ENCODE measurements at regions not wholly inside any gene's neighbourhood (a gene's known extent, or its start where the extent isn't known, plus 50 kb on each side); places are given as distances from the start of the nearest gene placed in this dataset.

- TF ChIP-seq CHD7 (IDR thresholded peaks at IDR 0.05; ENCODE audit: insufficient replicate concordance, low read length) (no peak), POLR2AphosphoS5 (IDR thresholded peaks at IDR 0.05; ENCODE audit: low read depth, low read length) (no peak), SUZ12 (IDR thresholded peaks at IDR 0.05; ENCODE audit: low read length) (no peak), YY1 (IDR thresholded peaks at IDR 0.05; ENCODE audit: low read depth, low read length) (no peak), TCF12 (IDR thresholded peaks at IDR 0.05; ENCODE audit: low read depth, low read length) (no peak), ATF3 (IDR thresholded peaks at IDR 0.05; ENCODE audit: insufficient read depth, low read depth, low read length) (no peak), BRCA1 (IDR thresholded peaks at IDR 0.05; ENCODE audit: low read depth, low read length) (no peak)
Measured at GRCh38 chr6:144353871-144354314, 68.8 kb downstream of the UTRN start (continued).

Measured in H1 (cell line).